ENCODE measurements at regions not wholly inside any gene's neighbourhood (a gene's known extent, or its start where the extent isn't known, plus 50 kb on each side); places are given as distances from the start of the nearest gene placed in this dataset.
A peak's percentile ranks its signal among the peaks of the same experiment; 100 is the strongest.

DNA sequence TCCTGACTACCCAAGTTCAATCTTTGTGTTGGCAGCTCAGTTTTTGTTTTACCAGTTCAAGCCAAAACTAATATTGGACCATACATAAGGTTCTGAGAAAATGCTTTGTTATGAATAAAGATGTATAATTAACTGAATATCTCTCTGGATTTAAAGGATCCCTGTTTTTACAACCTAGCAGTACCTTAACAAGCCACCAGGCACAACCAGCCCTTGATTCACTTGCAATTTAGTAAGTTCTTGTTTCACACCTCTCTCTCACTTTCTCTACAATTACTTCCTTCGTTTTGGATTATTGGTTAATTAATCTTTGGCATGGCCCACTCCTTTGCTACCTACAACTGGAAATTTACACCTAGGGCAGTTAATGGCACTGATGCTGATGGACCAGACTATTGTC lies 531.9 kb downstream of the SQOR start:
- no peaks in the 10 kb centered on the region for H4K20me1 ChIP-seq (ENCODE audit: control insufficient read depth, insufficient read depth, insufficient read length)
- H3K23me2 ChIP-seq (ENCODE audit: insufficient read length, low read depth, low read length, poor library complexity, severe bottlenecking) = no peaks in the 10 kb centered on the region
- Mint-ChIP-seq H3K4me3 (no peak overlapping the region), H3K9me3 (peaks cover 30 to 51% of the 10 kb centered on the region in 2 experiments), H3K36me3 (ENCODE audit: insufficient read depth in 1 of 3, low read depth in 3 of 3) (peaks cover 2 to 25% (median 2%) of the 10 kb centered on the region in 3 experiments; a peak in 5 of 7 replicates), H3K4me1 (no peaks in the 10 kb centered on the region), H3K27ac (no peak overlapping the region), H3K27me3 (ENCODE audit: low read depth) (no peaks in the 10 kb centered on the region)
- no peak overlapping the region for H4K8ac ChIP-seq (replicated peaks; ENCODE audit: insufficient read length, low read depth, low read length)
- no peak overlapping the region for H3K4me2 ChIP-seq (ENCODE audit: insufficient read depth, insufficient read length, low read length)
- H2BK120ac ChIP-seq (ENCODE audit: low read depth, low read length, poor library complexity, severe bottlenecking) = no peak overlapping the region
- H3K27me3 ChIP-seq (ENCODE audit: insufficient read depth, low read length) = no peaks in the 10 kb centered on the region
- H3K9me3 ChIP-seq (ENCODE audit: control insufficient read depth, low read depth, low read length) = peaks cover 11% of the 10 kb centered on the region
- TF ChIP-seq, protein P1, sequence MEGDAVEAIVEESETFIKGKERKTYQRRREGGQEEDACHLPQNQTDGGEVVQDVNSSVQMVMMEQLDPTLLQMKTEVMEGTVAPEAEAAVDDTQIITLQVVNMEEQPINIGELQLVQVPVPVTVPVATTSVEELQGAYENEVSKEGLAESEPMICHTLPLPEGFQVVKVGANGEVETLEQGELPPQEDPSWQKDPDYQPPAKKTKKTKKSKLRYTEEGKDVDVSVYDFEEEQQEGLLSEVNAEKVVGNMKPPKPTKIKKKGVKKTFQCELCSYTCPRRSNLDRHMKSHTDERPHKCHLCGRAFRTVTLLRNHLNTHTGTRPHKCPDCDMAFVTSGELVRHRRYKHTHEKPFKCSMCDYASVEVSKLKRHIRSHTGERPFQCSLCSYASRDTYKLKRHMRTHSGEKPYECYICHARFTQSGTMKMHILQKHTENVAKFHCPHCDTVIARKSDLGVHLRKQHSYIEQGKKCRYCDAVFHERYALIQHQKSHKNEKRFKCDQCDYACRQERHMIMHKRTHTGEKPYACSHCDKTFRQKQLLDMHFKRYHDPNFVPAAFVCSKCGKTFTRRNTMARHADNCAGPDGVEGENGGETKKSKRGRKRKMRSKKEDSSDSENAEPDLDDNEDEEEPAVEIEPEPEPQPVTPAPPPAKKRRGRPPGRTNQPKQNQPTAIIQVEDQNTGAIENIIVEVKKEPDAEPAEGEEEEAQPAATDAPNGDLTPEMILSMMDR (conservative IDR thresholded peaks at IDR 0.05) = peak; percentile 34; the same call in 2 of the 3 replicates
- no peak overlapping the region for H2AFZ ChIP-seq (ENCODE audit: low read length)
- no peak overlapping the region for H2BK20ac ChIP-seq (ENCODE audit: low read depth, low read length, poor library complexity, severe bottlenecking)
- H3K23ac ChIP-seq (ENCODE audit: insufficient read length, low read depth, low read length) = no peak overlapping the region
- H4K91ac ChIP-seq (ENCODE audit: insufficient read length, low read depth, low read length) = no peak overlapping the region
- WGBS (ENCODE audit: extremely low coverage, insufficient read length, low lambda C conversion rate) = no CpG with 5 or more reads among the region's 1 CpG
- no peak overlapping the region for H3K9ac ChIP-seq (ENCODE audit: extremely low read depth, insufficient read length, low read length)
- no peak overlapping the region for H3K18ac ChIP-seq (ENCODE audit: insufficient read length, low read depth, low read length)
- no peak overlapping the region for H3K4ac ChIP-seq (ENCODE audit: low read depth, low read length)
- no peaks in the 10 kb centered on the region for H3K4me1 ChIP-seq (ENCODE audit: insufficient read depth, low read length)
- no peak overlapping the region for H2BK5ac ChIP-seq (ENCODE audit: insufficient read length, low read length)
- H4K5ac ChIP-seq (ENCODE audit: insufficient read length, low read depth, low read length) = no peak overlapping the region
- H3K27ac ChIP-seq (ENCODE audit: insufficient read length, low read depth, low read length) = no peak overlapping the region
- H3K79me1 ChIP-seq (ENCODE audit: insufficient read depth, low read depth, low read length, poor library complexity, severe bottlenecking) = no peaks in the 10 kb centered on the region
- H2AK5ac ChIP-seq (ENCODE audit: insufficient read length, low read length) = no peak overlapping the region
- no peaks in the 10 kb centered on the region for H3K79me2 ChIP-seq (ENCODE audit: insufficient read depth, low read length)
- DNase-seq = no peak
- no peak overlapping the region for H2BK12ac ChIP-seq (ENCODE audit: insufficient read length, low read depth, low read length)
- H2BK15ac ChIP-seq (ENCODE audit: low read depth, low read length) = no peak overlapping the region
- H3T11ph ChIP-seq (ENCODE audit: low read length) = no peak overlapping the region
- no peak overlapping the region for H3K56ac ChIP-seq (ENCODE audit: insufficient read length, low read depth, low read length)
- H3K14ac ChIP-seq (ENCODE audit: insufficient read depth, low read length) = no peak overlapping the region

Data from H9 (cell line).